ENCODE measurements at regions not wholly inside any gene's neighbourhood (a gene's known extent, or its start where the extent isn't known, plus 50 kb on each side); places are given as distances from the start of the nearest gene placed in this dataset.

GRCh38 chr2:240351088-240351741 is 84.2 kb upstream of the GPC1 start:
- Histone ChIP-seq H3K9me3 (ENCODE audit: severe bottlenecking) (no peaks in the 10 kb centered on the region), H3K4me3 (ENCODE audit: low read depth, low read length) (no peak overlapping the region), H3K36me3 (no peaks in the 10 kb centered on the region), H3K27ac (no peak overlapping the region), H3K27me3 (ENCODE audit: insufficient read depth, low read depth, severe bottlenecking) (no peaks in the 10 kb centered on the region)
- TF ChIP-seq, protein P1, sequence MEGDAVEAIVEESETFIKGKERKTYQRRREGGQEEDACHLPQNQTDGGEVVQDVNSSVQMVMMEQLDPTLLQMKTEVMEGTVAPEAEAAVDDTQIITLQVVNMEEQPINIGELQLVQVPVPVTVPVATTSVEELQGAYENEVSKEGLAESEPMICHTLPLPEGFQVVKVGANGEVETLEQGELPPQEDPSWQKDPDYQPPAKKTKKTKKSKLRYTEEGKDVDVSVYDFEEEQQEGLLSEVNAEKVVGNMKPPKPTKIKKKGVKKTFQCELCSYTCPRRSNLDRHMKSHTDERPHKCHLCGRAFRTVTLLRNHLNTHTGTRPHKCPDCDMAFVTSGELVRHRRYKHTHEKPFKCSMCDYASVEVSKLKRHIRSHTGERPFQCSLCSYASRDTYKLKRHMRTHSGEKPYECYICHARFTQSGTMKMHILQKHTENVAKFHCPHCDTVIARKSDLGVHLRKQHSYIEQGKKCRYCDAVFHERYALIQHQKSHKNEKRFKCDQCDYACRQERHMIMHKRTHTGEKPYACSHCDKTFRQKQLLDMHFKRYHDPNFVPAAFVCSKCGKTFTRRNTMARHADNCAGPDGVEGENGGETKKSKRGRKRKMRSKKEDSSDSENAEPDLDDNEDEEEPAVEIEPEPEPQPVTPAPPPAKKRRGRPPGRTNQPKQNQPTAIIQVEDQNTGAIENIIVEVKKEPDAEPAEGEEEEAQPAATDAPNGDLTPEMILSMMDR (IDR thresholded peaks at IDR 0.05; ENCODE audit: low read depth, low read length): no peak
- no peak for DNase-seq

DNA sequence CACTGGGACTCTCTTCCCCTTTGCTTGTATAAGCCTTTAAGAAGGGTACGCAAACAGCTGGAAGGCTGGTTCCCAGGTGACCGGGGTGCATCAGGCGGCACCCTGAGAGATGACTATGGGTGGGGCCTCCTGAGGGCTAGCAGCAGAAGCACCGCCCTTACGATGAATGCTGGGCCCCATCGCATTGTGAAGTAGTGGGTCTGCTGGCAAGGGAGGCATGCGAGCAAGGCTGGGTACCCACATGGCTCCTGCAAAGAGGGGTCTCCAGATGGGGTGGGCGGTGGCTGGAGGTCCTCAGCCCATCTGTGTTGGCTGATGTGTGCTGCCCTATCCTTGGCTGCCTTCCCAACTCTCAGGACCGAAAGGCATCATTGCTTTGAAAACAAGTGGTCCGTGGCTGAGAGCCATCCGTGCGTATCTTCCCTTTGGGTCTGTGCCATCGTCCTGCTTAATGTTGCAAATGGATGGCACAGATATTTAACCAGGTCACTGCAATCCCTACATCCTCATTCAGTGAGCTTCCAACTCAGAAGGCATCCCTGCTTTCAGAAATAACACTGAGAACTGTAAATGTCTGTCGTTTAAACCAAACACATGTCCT is 83.5 kb upstream of the GPC1 start:
- TF ChIP-seq, protein P1 (IDR thresholded peaks at IDR 0.05; ENCODE audit: low read depth, low read length): no peak
- H3K9me3 ChIP-seq (ENCODE audit: severe bottlenecking): no peaks in the 10 kb centered on the region
- no peak overlapping the region for H3K4me3 ChIP-seq (ENCODE audit: low read depth, low read length)
- DNase-seq: no peak
- H3K36me3 ChIP-seq: no peaks in the 10 kb centered on the region
- no peak overlapping the region for H3K27ac ChIP-seq
- no peaks in the 10 kb centered on the region for H3K27me3 ChIP-seq (ENCODE audit: insufficient read depth, low read depth, severe bottlenecking)

- no peaks in the 10 kb centered on the region for H3K9me3 ChIP-seq (ENCODE audit: severe bottlenecking)
- TF ChIP-seq, protein P1 (IDR thresholded peaks at IDR 0.05; ENCODE audit: low read depth, low read length): no peak
- no peaks in the 10 kb centered on the region for H3K27me3 ChIP-seq (ENCODE audit: insufficient read depth, low read depth, severe bottlenecking)
- H3K4me3 ChIP-seq (ENCODE audit: low read depth, low read length): no peak overlapping the region
- no peaks in the 10 kb centered on the region for H3K36me3 ChIP-seq
- DNase-seq: no peak
- no peak overlapping the region for H3K27ac ChIP-seq
Observed at GRCh38 chr2:240353086-240353798, 82.2 kb upstream of the GPC1 start.

DNA sequence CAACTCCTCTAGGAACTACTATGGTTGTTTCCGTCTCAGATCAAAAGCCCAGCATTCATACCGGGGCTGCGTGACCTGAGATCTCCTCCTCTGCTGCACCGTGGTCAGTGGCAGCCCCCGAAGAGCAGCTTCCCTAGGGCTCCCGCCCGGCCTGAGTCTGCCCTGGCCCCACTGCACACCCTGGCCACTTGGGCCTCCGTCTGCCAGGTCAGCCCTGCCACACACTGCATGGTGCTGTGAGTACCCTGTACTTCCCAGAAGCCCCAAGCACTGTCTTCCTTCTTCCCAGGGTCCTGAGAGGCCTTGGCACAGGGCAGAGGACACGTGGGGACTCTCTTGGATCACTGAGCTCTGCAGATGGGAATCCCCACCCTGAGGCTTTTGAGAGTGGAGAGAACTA is 81.5 kb upstream of the GPC1 start:
- DNase-seq: no peak
- TF ChIP-seq, protein P1 (IDR thresholded peaks at IDR 0.05; ENCODE audit: low read depth, low read length): no peak
- H3K27ac ChIP-seq: no peak overlapping the region
- H3K27me3 ChIP-seq (ENCODE audit: insufficient read depth, low read depth, severe bottlenecking): no peaks in the 10 kb centered on the region
- no peaks in the 10 kb centered on the region for H3K9me3 ChIP-seq (ENCODE audit: severe bottlenecking)
- no peak overlapping the region for H3K4me3 ChIP-seq (ENCODE audit: low read depth, low read length)
- no peaks in the 10 kb centered on the region for H3K36me3 ChIP-seq

DNA sequence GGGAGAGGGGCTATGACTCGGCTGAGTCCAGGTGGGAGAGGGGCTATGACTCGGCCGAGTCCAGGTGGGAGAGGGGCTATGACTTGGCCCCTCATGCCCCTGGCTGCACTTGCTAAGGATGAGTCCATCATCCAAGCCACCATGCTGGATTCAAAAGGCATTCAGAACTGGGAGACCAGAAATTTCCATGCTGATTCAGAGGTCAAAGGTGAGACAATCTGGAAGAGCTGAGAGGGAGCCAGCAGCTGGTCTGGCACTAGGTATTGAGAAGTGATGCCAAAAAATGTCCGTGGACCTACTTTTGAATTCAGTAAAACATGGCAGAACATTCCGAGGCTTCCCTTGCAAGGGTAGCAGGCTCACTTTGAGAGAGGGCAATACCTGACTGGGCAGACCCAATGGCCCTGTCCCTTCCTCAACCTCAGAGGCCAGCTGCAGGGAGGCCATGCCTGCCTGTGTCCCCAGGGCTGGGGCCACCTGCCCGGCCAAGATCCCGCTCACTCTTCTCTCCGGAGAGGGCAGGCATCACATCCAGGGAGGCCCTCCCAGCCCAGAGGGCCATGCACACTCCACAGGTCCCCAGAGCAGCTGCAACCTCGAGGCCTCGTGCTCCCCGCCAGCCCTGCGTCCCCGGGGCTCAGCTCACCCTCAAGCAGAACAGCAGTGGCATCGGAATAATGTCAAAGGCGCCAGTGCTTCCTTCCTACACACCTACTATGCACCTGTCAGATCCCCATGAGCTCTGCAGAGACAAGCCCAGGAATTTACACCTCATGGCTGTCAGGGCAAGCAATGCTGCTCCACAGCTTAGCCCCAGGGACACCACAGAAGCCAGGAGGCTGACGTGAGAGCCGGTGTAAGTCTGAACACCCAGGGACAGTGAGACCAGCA is 80.2 kb upstream of the GPC1 start:
- no peak for DNase-seq
- Histone ChIP-seq H3K27ac (no peak overlapping the region), H3K4me3 (ENCODE audit: low read depth, low read length) (no peak overlapping the region), H3K9me3 (ENCODE audit: severe bottlenecking) (peaks cover 7% of the 10 kb centered on the region), H3K36me3 (no peaks in the 10 kb centered on the region), H3K27me3 (ENCODE audit: insufficient read depth, low read depth, severe bottlenecking) (no peaks in the 10 kb centered on the region)
- TF ChIP-seq, protein P1 (IDR thresholded peaks at IDR 0.05; ENCODE audit: low read depth, low read length): no peak
